ENCODE measurements at regions not wholly inside any gene's neighbourhood (a gene's known extent, or its start where the extent isn't known, plus 50 kb on each side); places are given as distances from the start of the nearest gene placed in this dataset.

GRCh38 chr10:65042496-65042895 is 1521.3 kb downstream of the REEP3 start:
- TF ChIP-seq, protein P1, sequence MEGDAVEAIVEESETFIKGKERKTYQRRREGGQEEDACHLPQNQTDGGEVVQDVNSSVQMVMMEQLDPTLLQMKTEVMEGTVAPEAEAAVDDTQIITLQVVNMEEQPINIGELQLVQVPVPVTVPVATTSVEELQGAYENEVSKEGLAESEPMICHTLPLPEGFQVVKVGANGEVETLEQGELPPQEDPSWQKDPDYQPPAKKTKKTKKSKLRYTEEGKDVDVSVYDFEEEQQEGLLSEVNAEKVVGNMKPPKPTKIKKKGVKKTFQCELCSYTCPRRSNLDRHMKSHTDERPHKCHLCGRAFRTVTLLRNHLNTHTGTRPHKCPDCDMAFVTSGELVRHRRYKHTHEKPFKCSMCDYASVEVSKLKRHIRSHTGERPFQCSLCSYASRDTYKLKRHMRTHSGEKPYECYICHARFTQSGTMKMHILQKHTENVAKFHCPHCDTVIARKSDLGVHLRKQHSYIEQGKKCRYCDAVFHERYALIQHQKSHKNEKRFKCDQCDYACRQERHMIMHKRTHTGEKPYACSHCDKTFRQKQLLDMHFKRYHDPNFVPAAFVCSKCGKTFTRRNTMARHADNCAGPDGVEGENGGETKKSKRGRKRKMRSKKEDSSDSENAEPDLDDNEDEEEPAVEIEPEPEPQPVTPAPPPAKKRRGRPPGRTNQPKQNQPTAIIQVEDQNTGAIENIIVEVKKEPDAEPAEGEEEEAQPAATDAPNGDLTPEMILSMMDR (IDR thresholded peaks at IDR 0.05; ENCODE audit: insufficient read depth, low read length, poor library complexity, severe bottlenecking), result no peak
- no peak for TF ChIP-seq EZH2phosphoT487 (conservative IDR thresholded peaks at IDR 0.05; ENCODE audit: low read length)
